Suprapubic skin (tissue), 4 donors: ENCODE measurements at regions not wholly inside any gene's neighbourhood (a gene's known extent, or its start where the extent isn't known, plus 50 kb on each side); places are given as distances from the start of the nearest gene placed in this dataset.

Experiments
- POLR2A ChIP-seq, 2 donors: fragments of 450-650 bp; IDR thresholded peaks; one replicate each; pipeline ENCODE4 v1.6.1; 2017; ENCODE audit warnings: antibody characterized with exemption in 2 of 2, mild to moderate bottlenecking in 2 of 2, moderate library complexity in 2 of 2
- POLR2AphosphoS5 ChIP-seq, 3 donors: sonication (generic); formaldehyde crosslinking; IDR thresholded peaks; one replicate each; pipeline ENCODE4 v1.6.1; 2017; ENCODE audit warnings: antibody characterized with exemption in 3 of 3
- TF ChIP-seq, protein P1 (sequence below), 2 donors: fragments of 200-600 bp in 1 of 2; fragments of 450-650 bp in 1 of 2; sonication (generic) in 1 of 2; IDR thresholded peaks; one replicate each; pipeline ENCODE4 v1.5.1; 2016 to 2019; ENCODE audit warnings: antibody characterized with exemption in 2 of 2, mild to moderate bottlenecking in 1 of 2, moderate library complexity in 1 of 2

DNA sequence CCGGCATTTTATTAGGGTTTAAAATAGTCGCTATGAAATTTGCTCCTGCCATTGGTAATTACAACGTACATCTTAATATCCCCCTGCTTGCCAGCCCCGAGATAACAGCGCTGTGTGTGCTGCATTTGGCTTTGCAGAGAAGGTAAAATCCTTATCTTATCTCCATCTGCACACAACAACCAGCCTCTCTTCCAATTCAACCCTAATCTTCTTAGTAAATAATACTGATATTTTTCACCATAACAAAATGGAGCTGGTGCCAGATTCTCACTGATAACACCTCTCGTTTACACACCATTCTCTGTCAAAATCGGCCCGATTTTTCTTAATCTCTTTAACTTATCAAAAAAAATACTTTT, 61.4 kb upstream of the SIX3 start:
- TF ChIP-seq POLR2A (IDR thresholded peaks at IDR 0.05) (no peak), POLR2AphosphoS5 (IDR thresholded peaks at IDR 0.05) (no peak)
- TF ChIP-seq, protein P1, sequence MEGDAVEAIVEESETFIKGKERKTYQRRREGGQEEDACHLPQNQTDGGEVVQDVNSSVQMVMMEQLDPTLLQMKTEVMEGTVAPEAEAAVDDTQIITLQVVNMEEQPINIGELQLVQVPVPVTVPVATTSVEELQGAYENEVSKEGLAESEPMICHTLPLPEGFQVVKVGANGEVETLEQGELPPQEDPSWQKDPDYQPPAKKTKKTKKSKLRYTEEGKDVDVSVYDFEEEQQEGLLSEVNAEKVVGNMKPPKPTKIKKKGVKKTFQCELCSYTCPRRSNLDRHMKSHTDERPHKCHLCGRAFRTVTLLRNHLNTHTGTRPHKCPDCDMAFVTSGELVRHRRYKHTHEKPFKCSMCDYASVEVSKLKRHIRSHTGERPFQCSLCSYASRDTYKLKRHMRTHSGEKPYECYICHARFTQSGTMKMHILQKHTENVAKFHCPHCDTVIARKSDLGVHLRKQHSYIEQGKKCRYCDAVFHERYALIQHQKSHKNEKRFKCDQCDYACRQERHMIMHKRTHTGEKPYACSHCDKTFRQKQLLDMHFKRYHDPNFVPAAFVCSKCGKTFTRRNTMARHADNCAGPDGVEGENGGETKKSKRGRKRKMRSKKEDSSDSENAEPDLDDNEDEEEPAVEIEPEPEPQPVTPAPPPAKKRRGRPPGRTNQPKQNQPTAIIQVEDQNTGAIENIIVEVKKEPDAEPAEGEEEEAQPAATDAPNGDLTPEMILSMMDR (IDR thresholded peaks at IDR 0.05) = no peak
